CD4-positive, alpha-beta T cell treated with Interleukin-6 for 4 hours (primary cell): ENCODE measurements at regions not wholly inside any gene's neighbourhood (a gene's known extent, or its start where the extent isn't known, plus 50 kb on each side); places are given as distances from the start of the nearest gene placed in this dataset.

Source experiments
- DNase-seq: peaks from one replicate; pipeline ENCODE4 v3.0.0-alpha.2; 2020; ENCODE audit warnings: mixed read lengths

GRCh38 chr4:145231906-145232700 is 51.7 kb upstream of the OTUD4 start:
- no peak for DNase-seq

DNA sequence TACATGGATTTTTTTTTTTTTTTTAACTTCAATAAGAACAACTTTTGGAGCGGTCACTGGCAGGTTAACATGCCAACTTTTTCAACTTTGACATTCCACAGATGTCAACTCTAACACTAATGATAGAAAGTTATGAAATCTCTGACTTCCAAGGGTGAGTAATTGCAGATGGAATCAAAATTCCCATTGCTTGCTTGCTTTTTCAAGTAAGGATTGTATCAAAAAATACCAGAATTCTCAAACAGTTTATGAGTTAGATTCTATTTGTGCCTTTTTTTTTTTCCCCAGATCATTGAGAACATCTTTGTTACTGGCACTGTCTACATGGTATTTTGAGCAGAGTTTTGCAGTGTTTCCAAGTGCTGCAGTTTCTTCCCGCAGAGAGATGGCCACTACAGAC is 50.3 kb upstream of the OTUD4 start:
- DNase-seq, result no peak
